ENCODE measurements at regions not wholly inside any gene's neighbourhood (a gene's known extent, or its start where the extent isn't known, plus 50 kb on each side); places are given as distances from the start of the nearest gene placed in this dataset.

DNA sequence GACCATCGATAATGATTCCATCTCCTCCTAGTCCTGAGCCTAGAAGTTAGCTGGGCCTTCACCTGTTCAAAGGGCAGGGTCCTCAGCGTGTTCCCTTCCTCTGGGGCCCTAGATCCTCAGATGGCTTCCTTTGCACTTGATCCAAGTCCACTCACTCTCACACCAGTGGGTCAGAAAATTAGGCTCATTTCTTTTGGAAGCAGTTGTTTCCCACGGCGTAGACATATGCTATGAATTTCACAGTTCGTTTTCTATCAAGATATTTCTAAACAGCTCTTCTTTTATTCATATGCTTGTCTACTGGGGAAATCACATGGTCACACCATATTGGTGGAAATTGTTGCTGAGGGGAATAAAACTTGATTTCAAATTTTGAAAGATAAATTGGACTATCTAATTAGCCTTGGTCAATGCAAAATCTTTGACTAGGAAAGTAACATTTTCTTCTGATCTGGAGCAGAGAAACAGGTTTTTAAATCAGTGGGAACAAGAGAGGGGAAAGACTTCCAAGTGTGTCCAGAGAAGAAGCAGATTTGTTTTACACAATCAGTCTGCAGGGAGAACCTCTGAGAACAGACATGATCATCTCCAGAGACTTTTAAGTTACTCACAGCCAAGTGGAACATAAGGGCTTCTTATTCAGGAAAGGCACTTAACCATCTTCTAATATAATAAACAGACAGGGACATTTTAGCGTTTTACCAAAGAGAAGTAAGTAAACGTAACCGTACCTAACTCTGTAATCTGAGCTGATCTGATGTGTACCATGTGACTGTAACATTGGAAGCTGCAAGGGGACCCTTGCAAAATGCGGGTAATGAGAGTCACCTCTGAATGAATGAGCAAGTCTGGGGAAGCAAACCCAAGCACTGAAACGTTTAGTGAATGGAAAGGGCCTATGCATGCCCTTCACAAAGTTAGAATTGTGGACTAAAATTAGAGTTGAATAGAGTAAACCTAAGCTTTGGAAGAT is 455.7 kb upstream of the FAT1 start:
- TF ChIP-seq RAD21 (IDR thresholded peaks at IDR 0.05; ENCODE audit: low read depth) (no peak), TAF1 (IDR thresholded peaks at IDR 0.05; ENCODE audit: low read depth) (no peak), YY1 (IDR thresholded peaks at IDR 0.05; ENCODE audit: low read depth) (no peak), ZBTB7A (IDR thresholded peaks at IDR 0.05; ENCODE audit: low read depth) (no peak), FOXM1 (IDR thresholded peaks at IDR 0.05; ENCODE audit: borderline replicate concordance, low read depth) (no peak), EGR1 (IDR thresholded peaks at IDR 0.05) (no peak), TCF12 (IDR thresholded peaks at IDR 0.05; ENCODE audit: low read depth) (no peak)
- TF ChIP-seq, protein P1, sequence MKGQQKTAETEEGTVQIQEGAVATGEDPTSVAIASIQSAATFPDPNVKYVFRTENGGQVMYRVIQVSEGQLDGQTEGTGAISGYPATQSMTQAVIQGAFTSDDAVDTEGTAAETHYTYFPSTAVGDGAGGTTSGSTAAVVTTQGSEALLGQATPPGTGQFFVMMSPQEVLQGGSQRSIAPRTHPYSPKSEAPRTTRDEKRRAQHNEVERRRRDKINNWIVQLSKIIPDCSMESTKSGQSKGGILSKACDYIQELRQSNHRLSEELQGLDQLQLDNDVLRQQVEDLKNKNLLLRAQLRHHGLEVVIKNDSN (IDR thresholded peaks at IDR 0.05) = no peak

DNA sequence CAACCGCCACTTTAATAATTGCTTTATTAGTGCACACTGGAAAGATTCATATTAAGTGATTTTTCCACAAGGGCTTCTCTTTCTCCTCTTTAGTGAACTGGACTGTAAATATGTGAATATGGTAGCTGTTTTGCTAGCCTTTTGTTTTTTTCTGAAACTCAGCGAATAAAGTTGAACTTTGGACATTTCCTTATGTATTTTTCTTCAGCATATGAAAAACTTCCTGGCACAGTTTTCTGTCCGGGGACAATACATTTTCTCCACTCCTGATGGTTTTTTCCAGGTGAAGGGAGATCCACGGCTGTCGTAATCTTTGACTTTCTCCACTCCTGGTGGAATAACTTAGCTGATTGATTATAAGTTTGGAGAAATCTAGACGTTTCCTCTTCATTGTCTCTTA is 457.4 kb upstream of the FAT1 start:
- TF ChIP-seq EGR1 (IDR thresholded peaks at IDR 0.05) = no peak
- TF ChIP-seq, protein P1 (IDR thresholded peaks at IDR 0.05) = no peak
- no peak for TF ChIP-seq REST (IDR thresholded peaks at IDR 0.05; ENCODE audit: low read depth)
- TF ChIP-seq, protein P2, sequence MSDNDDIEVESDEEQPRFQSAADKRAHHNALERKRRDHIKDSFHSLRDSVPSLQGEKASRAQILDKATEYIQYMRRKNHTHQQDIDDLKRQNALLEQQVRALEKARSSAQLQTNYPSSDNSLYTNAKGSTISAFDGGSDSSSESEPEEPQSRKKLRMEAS (IDR thresholded peaks at IDR 0.05) = no peak
- TF ChIP-seq TAF1 (IDR thresholded peaks at IDR 0.05; ENCODE audit: low read depth) = no peak

DNA sequence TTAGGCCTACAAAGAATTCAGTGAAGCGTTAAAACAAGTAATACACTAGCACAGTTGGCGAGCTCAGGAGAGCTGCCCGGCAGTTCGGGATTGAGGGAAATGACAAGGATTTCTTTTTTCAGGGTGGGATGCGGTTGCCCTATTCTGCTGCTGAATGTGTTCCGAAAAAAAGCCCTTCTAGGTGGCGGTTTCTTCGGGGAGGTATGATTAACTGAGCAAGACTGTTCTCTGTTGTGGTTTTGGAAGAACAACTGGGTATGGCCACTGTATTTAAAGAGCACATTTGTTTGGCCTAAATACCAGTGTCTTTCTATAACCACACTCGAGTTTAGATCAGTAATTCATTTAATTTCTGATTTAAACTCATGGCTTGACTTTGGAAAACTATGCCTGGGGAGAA is 459.7 kb upstream of the FAT1 start:
- TF ChIP-seq CEBPB (IDR thresholded peaks at IDR 0.05) (no peak), TEAD4 (IDR thresholded peaks at IDR 0.05) (no peak), EP300 (IDR thresholded peaks at IDR 0.05; ENCODE audit: borderline replicate concordance) (no peak), CREB1 (IDR thresholded peaks at IDR 0.05; ENCODE audit: low read depth) (no peak), ZBTB7A (IDR thresholded peaks at IDR 0.05; ENCODE audit: low read depth) (no peak), EGR1 (IDR thresholded peaks at IDR 0.05) (no peak), REST (IDR thresholded peaks at IDR 0.05; ENCODE audit: low read depth) (no peak), NFIC (IDR thresholded peaks at IDR 0.05) (no peak), TAF1 (IDR thresholded peaks at IDR 0.05; ENCODE audit: low read depth) (no peak), FOXM1 (IDR thresholded peaks at IDR 0.05; ENCODE audit: borderline replicate concordance, low read depth) (no peak), YY1 (IDR thresholded peaks at IDR 0.05; ENCODE audit: low read depth) (no peak), TCF12 (IDR thresholded peaks at IDR 0.05; ENCODE audit: low read depth) (no peak), RAD21 (IDR thresholded peaks at IDR 0.05; ENCODE audit: low read depth) (no peak)
- TF ChIP-seq, protein P2 (IDR thresholded peaks at IDR 0.05) = no peak
- TF ChIP-seq, protein P1 (IDR thresholded peaks at IDR 0.05) = no peak

GRCh38 chr4:187183826-187184225 is 460.2 kb upstream of the FAT1 start:
- TF ChIP-seq, protein P2 (IDR thresholded peaks at IDR 0.05) = no peak
- TF ChIP-seq RAD21 (IDR thresholded peaks at IDR 0.05; ENCODE audit: low read depth) = no peak

DNA sequence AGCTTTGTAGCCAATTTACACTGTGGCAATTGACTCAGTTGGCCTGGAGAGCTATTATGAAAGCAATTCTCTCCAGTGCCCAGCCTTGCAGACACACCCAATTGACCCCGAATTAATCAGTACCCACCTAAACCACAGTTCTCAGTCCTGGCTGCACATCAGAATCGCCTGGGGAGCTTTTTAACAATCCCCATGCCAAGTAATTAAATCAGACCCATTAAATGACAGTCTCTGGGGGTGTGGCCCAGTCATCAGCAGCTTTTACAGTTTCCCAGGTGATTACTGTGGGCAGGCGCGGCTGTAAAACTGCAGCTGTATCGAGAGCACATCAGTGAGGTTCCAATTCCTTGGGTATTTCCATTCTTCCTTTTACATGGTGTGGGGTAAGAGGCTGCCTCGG is 460.9 kb upstream of the FAT1 start:
- TF ChIP-seq, protein P2 (IDR thresholded peaks at IDR 0.05) = no peak
- TF ChIP-seq REST (IDR thresholded peaks at IDR 0.05; ENCODE audit: low read depth) (no peak), RAD21 (IDR thresholded peaks at IDR 0.05; ENCODE audit: low read depth) (no peak), ZBTB7A (IDR thresholded peaks at IDR 0.05; ENCODE audit: low read depth) (no peak), TEAD4 (IDR thresholded peaks at IDR 0.05) (no peak), YY1 (IDR thresholded peaks at IDR 0.05; ENCODE audit: low read depth) (no peak), TAF1 (IDR thresholded peaks at IDR 0.05; ENCODE audit: low read depth) (no peak), CEBPB (IDR thresholded peaks at IDR 0.05) (no peak), EGR1 (IDR thresholded peaks at IDR 0.05) (no peak), TCF12 (IDR thresholded peaks at IDR 0.05; ENCODE audit: low read depth) (no peak)
- TF ChIP-seq, protein P1 (IDR thresholded peaks at IDR 0.05) = no peak

Measured in Ishikawa (cell line).